ENCODE measurements at regions not wholly inside any gene's neighbourhood (a gene's known extent, or its start where the extent isn't known, plus 50 kb on each side); places are given as distances from the start of the nearest gene placed in this dataset.

GRCh38 chr13:34416971-34417380, 525.1 kb upstream of the NBEA start:
- no peak for DNase-seq (ENCODE audit: low read depth)

DNA sequence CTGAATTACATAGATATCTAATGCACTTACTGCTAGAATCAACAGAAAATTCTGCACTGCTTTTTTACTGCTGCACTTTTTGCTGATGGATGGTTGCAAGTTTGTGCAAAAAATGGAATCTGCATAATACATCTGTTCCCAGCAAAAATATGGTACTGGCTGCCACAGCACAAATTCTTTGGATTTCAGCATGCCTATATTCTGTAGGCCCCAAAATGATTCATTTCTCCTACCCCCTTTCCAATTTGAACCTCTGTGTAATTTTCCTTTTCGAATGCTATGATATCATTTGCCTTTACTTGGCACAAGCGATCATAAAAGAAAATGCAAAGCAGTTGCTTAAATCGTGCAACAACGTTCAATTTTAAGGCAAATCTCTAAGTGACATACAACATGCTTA, 524.2 kb upstream of the NBEA start:
- DNase-seq (ENCODE audit: low read depth), result no peak

DNA sequence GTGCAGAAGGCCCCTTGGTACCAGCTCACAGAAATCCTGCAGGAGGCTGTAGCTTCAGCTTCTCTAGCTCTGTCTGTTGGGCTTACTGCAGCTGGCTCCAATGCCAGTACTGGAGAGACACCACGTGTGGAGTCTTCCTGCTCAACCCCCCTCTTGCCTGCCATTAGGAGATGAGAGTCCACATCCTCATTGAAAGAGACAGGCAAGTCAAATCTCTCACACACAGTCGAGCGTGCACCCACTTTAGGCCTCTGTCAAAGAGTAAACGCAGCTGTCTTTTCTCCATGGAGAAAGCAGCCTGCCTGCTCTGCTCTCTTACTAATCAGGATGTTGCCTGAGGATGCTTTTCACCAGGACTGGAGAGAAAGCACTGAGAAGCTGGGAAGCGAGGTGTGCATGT, 523.0 kb upstream of the NBEA start:
- DNase-seq (ENCODE audit: low read depth), result no peak

DNA sequence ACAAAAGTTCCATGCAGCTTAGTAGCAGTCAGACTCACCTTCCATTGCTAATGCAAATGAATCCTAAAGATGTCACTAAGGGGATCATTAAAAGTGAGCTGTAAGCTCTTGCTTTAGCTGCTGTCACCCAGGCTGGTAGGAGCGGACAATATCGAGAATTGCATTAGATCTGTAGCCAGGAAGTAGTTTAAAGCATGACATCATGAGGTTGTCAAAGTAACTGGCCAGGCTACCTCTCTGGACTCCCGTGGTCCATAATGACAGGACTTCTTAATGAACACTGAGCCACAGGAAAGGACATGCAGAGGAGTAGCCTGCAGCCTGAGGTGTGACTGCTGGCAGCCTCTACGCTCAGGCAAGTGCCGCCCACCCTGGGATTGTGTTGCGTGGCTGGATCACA, 522.3 kb upstream of the NBEA start:
- DNase-seq (ENCODE audit: low read depth), result no peak

GRCh38 chr13:34420702-34421346, 521.2 kb upstream of the NBEA start:
- DNase-seq (ENCODE audit: low read depth), result no peak

DNA sequence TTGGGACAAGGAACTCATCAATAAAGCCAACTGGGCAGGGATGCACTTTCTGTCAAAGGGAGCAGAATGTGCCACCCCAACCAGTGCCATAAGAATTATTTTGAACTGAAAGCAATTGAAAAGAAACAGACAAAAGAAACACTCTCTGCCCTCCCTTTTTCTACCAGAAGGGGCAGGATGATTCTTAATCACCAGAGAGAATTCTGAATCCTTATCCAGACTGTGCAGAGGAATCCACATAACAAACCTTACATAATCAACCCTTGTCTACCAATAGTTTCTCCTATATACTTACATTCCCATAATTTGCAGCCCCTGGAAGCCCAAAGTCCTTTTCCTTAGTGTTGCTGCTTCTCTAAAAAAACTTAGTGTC, 520.7 kb upstream of the NBEA start:
- no peak for DNase-seq (ENCODE audit: low read depth)

- no peak for DNase-seq (ENCODE audit: low read depth)
Measured at GRCh38 chr13:34421858-34422475, 520.1 kb upstream of the NBEA start.

- DNase-seq (ENCODE audit: low read depth), result no peak
Measured at GRCh38 chr13:34422956-34423355, 519.1 kb upstream of the NBEA start.

- DNase-seq (ENCODE audit: low read depth), result no peak
Measured at GRCh38 chr13:34425327-34425949, 516.6 kb upstream of the NBEA start.

DNA sequence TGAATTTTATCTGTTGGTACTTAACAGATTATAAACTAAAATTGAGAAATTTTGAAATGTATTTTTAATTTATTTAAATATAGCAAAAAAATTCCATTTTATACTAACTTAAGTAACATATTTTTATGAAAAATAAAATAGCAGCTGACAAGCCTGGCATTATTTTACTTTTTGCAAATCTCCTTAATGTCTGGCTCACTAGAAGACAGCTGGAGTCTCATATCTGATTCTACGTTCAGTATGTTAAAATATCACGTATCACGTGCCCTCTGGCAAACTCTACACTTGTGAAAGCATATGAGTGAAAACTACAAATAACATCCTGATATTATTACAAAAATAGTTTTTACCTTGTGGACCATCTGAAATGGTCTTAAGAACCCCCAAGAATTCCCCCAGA, 513.2 kb upstream of the NBEA start:
- no peak for DNase-seq (ENCODE audit: low read depth)

GRCh38 chr13:34430294-34430693, 511.8 kb upstream of the NBEA start:
- DNase-seq (ENCODE audit: low read depth), result no peak

DNA sequence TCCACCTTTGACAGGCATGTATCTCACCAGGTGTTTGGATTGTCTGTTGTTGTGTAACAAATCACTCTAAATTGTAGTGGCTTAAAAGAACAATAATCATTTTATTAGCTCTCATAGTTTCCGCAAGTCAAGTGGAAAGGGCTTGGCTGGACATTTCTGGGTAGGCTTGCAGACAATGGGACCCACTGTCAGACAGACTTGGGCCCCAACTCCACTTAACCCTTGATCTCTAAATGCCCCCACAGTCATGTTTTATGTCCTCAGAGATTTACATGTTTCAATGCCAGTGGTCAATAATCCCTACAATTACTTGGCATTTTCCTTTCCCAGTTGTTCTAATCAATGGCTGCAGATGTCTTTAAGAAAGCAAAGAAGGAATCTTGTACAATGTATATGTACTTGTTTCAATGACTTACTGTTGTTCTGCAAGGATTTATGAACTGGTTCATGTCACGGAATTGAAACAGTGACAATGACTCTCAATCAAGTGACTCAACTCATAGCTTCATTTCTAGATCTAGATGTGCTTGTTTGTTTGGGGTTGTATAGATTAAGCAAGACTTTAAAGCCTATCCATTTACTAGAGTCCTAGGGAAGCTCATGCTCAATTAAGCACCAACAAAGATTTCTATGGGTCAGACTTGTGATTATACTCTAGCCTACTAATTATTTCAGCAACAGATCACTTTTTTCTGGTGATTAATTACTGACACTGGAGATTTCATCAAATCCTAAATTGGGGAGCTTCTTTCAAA, 510.1 kb upstream of the NBEA start:
- no peak for DNase-seq (ENCODE audit: low read depth)

- no peak for DNase-seq (ENCODE audit: low read depth)
Measured at GRCh38 chr13:34435338-34435737, 506.7 kb upstream of the NBEA start.

- no peak for DNase-seq (ENCODE audit: low read depth)
Measured at GRCh38 chr13:34437873-34438272, 504.2 kb upstream of the NBEA start.

GRCh38 chr13:34452831-34453230, 489.2 kb upstream of the NBEA start:
- DNase-seq (ENCODE audit: low read depth), result no peak

DNA sequence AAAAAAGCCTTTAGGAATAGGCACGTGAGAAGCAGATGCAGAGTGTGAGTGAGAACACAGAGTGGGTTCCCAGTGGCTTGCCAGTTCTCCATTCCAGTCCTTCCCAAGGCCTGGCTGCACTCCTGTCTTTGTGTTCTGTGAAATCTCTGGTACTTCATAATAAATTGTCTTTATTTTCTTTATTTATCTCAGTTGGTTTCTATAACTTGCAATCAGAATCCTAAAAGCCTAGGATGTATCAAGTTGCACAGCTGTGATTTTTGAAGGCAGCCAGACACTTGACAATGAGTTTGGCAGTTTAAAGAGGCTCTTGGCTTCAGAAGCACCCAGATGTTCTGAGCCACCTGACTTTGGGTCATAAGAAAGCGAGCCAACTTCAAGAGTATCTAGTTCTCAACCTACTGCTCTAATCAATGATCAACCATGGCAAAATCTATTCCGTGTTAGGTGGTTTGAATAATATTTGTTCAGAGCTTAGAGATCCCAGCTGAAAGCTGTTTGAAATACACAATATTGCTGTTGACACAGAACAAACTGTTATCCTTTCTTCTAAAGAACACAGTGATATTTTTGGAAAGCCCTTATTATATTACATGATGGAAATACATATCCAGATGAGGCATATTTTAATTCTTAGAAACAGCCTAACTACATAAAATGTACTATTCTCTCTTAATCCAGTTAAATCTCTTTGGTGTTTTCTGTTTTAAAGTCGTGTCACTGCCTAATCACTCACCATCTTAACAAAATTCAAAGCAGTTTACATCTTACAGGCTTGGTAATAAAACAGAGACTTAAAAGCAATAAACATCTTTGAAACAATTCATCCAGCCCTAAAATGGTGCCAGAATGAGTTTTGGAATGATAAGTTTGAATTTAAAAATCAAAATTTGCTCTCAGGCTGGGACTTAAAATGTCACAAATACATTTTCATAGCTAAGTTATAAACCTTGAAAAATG, 483.0 kb upstream of the NBEA start:
- no peak for DNase-seq (ENCODE audit: low read depth)

- DNase-seq (ENCODE audit: low read depth), result no peak
Measured at GRCh38 chr13:34459856-34460255, 482.2 kb upstream of the NBEA start.

- no peak for DNase-seq (ENCODE audit: low read depth)
Measured at GRCh38 chr13:34462843-34463242, 479.2 kb upstream of the NBEA start.

DNA sequence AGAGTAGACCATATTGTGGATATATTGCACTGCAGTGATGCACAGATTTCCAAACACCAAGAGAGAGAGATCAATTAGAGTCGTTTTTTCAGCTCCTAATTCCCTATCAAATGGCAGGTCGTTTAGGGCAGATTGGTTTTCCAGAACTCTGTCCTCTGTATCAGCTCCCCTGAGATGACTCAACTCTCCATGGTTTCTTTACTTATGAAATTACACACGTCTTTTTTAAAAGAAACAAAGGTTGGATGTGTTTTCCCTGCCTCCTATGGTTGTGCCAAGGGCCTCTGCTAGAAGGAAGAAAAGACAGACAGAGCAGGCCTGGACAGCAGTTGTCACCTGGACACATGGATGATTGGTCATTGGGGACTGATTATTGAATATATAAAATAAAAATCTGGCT, 478.1 kb upstream of the NBEA start:
- no peak for DNase-seq (ENCODE audit: low read depth)

GRCh38 chr13:34465423-34465922, 476.6 kb upstream of the NBEA start:
- no peak for DNase-seq (ENCODE audit: low read depth)

- DNase-seq (ENCODE audit: low read depth), result no peak
Measured at GRCh38 chr13:34466301-34466700, 475.8 kb upstream of the NBEA start.
